Muscle of back (tissue), 3 donors: ENCODE measurements at regions not wholly inside any gene's neighbourhood (a gene's known extent, or its start where the extent isn't known, plus 50 kb on each side); places are given as distances from the start of the nearest gene placed in this dataset.
"Not testable (repeated sequence)": the region's sequence is repeated elsewhere in the genome, so short reads cannot be mapped to it uniquely, and the experiment has no call there.

Source experiments
- DNase-seq, 3 donors: peaks; one replicate each; pipeline versions ENCODE4 v3.0.0 to v3.0.0-alpha.2; 2013

- peak in 1 of 3 donors; percentile 22 for DNase-seq
Observed at GRCh38 chr2:212913640-212914306, 237.6 kb downstream of the IKZF2 start.

GRCh38 chr2:212912445-212913103 lies 238.8 kb downstream of the IKZF2 start:
- peak in 1 of 3 donors; percentile 6 for DNase-seq

- no peak for DNase-seq
Observed at GRCh38 chr2:212911011-212911410, 240.4 kb downstream of the IKZF2 start.

- DNase-seq = no peak
Observed at GRCh38 chr2:212908682-212909435, 242.6 kb downstream of the IKZF2 start.

GRCh38 chr2:212908031-212908430 lies 243.4 kb downstream of the IKZF2 start:
- no peak for DNase-seq

- DNase-seq = no peak
Observed at GRCh38 chr2:212906620-212907019, 244.8 kb downstream of the IKZF2 start.

- DNase-seq = no peak
Observed at GRCh38 chr2:212905640-212906201, 245.7 kb downstream of the IKZF2 start.

- DNase-seq = no peak
Observed at GRCh38 chr2:212904646-212905045, 246.8 kb downstream of the IKZF2 start.

- no peak for DNase-seq
Observed at GRCh38 chr2:212903413-212903812, 248.0 kb downstream of the IKZF2 start.

- no peak for DNase-seq
Observed at GRCh38 chr2:212902421-212902820, 249.0 kb downstream of the IKZF2 start.

GRCh38 chr2:212901604-212902275 lies 249.7 kb downstream of the IKZF2 start:
- DNase-seq = no peak

GRCh38 chr2:212900715-212901114 lies 250.7 kb downstream of the IKZF2 start:
- no peak for DNase-seq

- no peak for DNase-seq
Observed at GRCh38 chr2:212898011-212898410, 253.4 kb downstream of the IKZF2 start.

- no peak for DNase-seq
Observed at GRCh38 chr2:212897296-212897695, 254.1 kb downstream of the IKZF2 start.

- DNase-seq = no peak
Observed at GRCh38 chr2:212894026-212894425, 257.4 kb downstream of the IKZF2 start.

GRCh38 chr2:212893216-212893615 lies 258.2 kb downstream of the IKZF2 start:
- peak in 1 of 3 donors; percentile 19 for DNase-seq

- peak in 2 of 3 donors; percentile 13 to 18 for DNase-seq
Observed at GRCh38 chr2:212892193-212892592, 259.2 kb downstream of the IKZF2 start.

- no peak for DNase-seq
Observed at GRCh38 chr2:212891580-212891979, 259.8 kb downstream of the IKZF2 start.

- DNase-seq = no peak
Observed at GRCh38 chr2:212882626-212883025, 268.8 kb downstream of the IKZF2 start.

- DNase-seq = not testable (repeated sequence)
Observed at GRCh38 chr2:212876556-212876955, 274.9 kb downstream of the IKZF2 start.

- DNase-seq = not testable (repeated sequence)
Observed at GRCh38 chr2:212875950-212876349, 275.5 kb downstream of the IKZF2 start.

GRCh38 chr2:212873256-212873655 lies 278.2 kb downstream of the IKZF2 start:
- DNase-seq = no peak
